CD4-positive, alpha-beta T cell treated with Interleukin-4 for 1 hour (primary cell): ENCODE measurements at regions not wholly inside any gene's neighbourhood (a gene's known extent, or its start where the extent isn't known, plus 50 kb on each side); places are given as distances from the start of the nearest gene placed in this dataset.
"Not testable (repeated sequence)": the region's sequence is repeated elsewhere in the genome, so short reads cannot be mapped to it uniquely, and the experiment has no call there.

ENCODE experiments used
- DNase-seq, 2 donors: peaks; one replicate each; pipeline ENCODE4 v3.0.0-alpha.2; 2020 to 2022

GRCh38 chr12:131642771-131643170, 68.1 kb upstream of the SFSWAP start:
- peak in 1 of 2 donors; percentile 8 for DNase-seq

GRCh38 chr12:131643631-131644452, 67.0 kb upstream of the SFSWAP start:
- DNase-seq, result no peak

GRCh38 chr12:131644481-131644880, 66.4 kb upstream of the SFSWAP start:
- no peak for DNase-seq

DNA sequence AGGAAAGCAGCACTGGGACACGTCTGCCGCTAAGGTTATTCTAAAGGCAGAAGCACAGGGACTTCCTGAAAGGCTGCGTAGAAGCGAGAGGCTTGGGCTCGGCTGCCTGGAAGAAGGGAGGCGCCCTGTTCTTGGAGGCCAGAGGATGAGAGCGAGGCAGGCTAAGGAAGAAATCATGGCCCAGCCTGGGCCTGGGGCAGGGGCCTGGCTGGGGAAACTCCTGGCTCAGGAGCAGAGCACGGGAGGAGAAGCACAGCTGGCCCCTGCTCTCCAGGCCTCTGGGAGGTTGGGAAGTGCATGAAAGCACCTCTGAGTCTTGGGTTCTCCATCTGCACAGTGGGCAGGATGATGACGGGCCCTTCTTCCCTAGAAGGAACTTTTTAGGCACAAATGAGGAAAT, 66.0 kb upstream of the SFSWAP start:
- not testable (repeated sequence) for DNase-seq

DNA sequence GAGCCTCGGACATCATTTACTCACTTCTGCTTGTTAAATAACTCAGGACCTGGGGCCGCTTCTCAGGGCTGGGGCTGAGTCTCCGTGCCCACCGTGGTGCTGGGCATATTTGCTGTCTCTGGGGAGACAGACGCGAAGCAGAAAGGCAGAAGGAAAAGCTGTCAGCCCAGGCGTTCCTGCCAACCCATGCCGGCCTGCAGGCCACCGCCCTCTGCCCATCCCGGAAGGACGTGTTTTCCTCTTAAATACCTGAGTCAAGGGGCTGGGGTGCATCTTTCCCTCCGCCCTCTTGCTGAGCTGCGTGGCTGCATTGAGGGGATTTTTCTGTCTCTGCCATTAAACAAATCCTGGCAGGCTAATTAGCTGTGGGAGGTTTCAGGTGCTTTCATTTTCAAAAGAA, 65.3 kb upstream of the SFSWAP start:
- not testable (repeated sequence) for DNase-seq

DNA sequence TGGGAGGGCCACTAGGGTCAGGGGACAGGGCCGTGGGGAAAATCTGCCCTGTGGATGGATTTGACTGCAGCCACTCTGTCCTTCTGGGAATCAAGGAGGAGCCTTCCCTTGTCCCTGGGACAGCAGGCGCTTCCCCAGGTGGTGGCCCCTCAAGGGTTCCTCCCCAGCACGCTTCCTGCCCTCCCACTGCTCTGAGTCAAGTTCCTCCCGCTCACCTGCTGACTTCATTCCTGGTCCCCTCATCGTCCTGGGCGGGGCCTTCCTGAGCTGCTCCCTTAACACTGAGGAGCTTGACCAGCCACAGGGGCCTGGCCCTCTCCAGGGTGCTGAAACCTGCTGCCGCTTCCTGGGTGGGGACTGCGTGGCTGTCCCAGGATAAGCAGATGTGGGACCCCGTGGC, 64.4 kb upstream of the SFSWAP start:
- not testable (repeated sequence) for DNase-seq

- DNase-seq, result no peak
Measured at GRCh38 chr12:131647667-131648066, 63.2 kb upstream of the SFSWAP start.

GRCh38 chr12:131655469-131656174, 55.3 kb upstream of the SFSWAP start:
- DNase-seq, result not testable (repeated sequence)

- not testable (repeated sequence) for DNase-seq
Measured at GRCh38 chr12:131656796-131657195, 54.1 kb upstream of the SFSWAP start.

- not testable (repeated sequence) for DNase-seq
Measured at GRCh38 chr12:131658605-131659004, 52.3 kb upstream of the SFSWAP start.

GRCh38 chr12:131659484-131659883, 51.4 kb upstream of the SFSWAP start:
- not testable (repeated sequence) for DNase-seq

- DNase-seq, result not testable (repeated sequence)
Measured at GRCh38 chr12:131659976-131660375, 50.9 kb upstream of the SFSWAP start.

- DNase-seq, result not testable (repeated sequence)
Measured at GRCh38 chr12:131660401-131660800, 50.5 kb upstream of the SFSWAP start.
